ENCODE measurements at regions not wholly inside any gene's neighbourhood (a gene's known extent, or its start where the extent isn't known, plus 50 kb on each side); places are given as distances from the start of the nearest gene placed in this dataset.

GRCh38 chr6:156451088-156451487, 326.1 kb upstream of the ARID1B start:
- DNase-seq (ENCODE audit: low spot score): no peak

GRCh38 chr6:156450421-156450820, 326.8 kb upstream of the ARID1B start:
- no peak for DNase-seq (ENCODE audit: low spot score)

- no peak for DNase-seq (ENCODE audit: low spot score)
Observed at GRCh38 chr6:156449569-156449968, 327.6 kb upstream of the ARID1B start.

GRCh38 chr6:156449128-156449527, 328.1 kb upstream of the ARID1B start:
- DNase-seq (ENCODE audit: low spot score): no peak

- no peak for DNase-seq (ENCODE audit: low spot score)
Observed at GRCh38 chr6:156448579-156448978, 328.6 kb upstream of the ARID1B start.

- no peak for DNase-seq (ENCODE audit: low spot score)
Observed at GRCh38 chr6:156440688-156441087, 336.5 kb upstream of the ARID1B start.

GRCh38 chr6:156438350-156438923, 338.7 kb upstream of the ARID1B start:
- DNase-seq (ENCODE audit: low spot score): no peak

GRCh38 chr6:156437121-156437879, 339.9 kb upstream of the ARID1B start:
- peak; percentile 29 for DNase-seq (ENCODE audit: low spot score)

- no peak for DNase-seq (ENCODE audit: low spot score)
Observed at GRCh38 chr6:156434795-156435190, 342.4 kb upstream of the ARID1B start.

GRCh38 chr6:156434049-156434794, 343.0 kb upstream of the ARID1B start:
- no peak for DNase-seq (ENCODE audit: low spot score)

GRCh38 chr6:156432543-156432942, 344.6 kb upstream of the ARID1B start:
- DNase-seq (ENCODE audit: low spot score): no peak

GRCh38 chr6:156430386-156430785, 346.8 kb upstream of the ARID1B start:
- DNase-seq (ENCODE audit: low spot score): no peak

GRCh38 chr6:156427345-156427744, 349.8 kb upstream of the ARID1B start:
- DNase-seq (ENCODE audit: low spot score): no peak

GRCh38 chr6:156425359-156426020, 351.7 kb upstream of the ARID1B start:
- no peak for DNase-seq (ENCODE audit: low spot score)

GRCh38 chr6:156423829-156424228, 353.3 kb upstream of the ARID1B start:
- no peak for DNase-seq (ENCODE audit: low spot score)

- no peak for DNase-seq (ENCODE audit: low spot score)
Observed at GRCh38 chr6:156423075-156423474, 354.1 kb upstream of the ARID1B start.

GRCh38 chr6:156421933-156422332, 355.2 kb upstream of the ARID1B start:
- no peak for DNase-seq (ENCODE audit: low spot score)

- DNase-seq (ENCODE audit: low spot score): peak; percentile 89
Observed at GRCh38 chr6:156421301-156421700, 355.9 kb upstream of the ARID1B start.

GRCh38 chr6:156420172-156420993, 356.8 kb upstream of the ARID1B start:
- DNase-seq (ENCODE audit: low spot score): peak; percentile 19

GRCh38 chr6:156419594-156419993, 357.6 kb upstream of the ARID1B start:
- no peak for DNase-seq (ENCODE audit: low spot score)

GRCh38 chr6:156418253-156418652, 358.9 kb upstream of the ARID1B start:
- no peak for DNase-seq (ENCODE audit: low spot score)

Data from SK-N-DZ (cell line).